PC-3 (cell line): ENCODE measurements at regions not wholly inside any gene's neighbourhood (a gene's known extent, or its start where the extent isn't known, plus 50 kb on each side); places are given as distances from the start of the nearest gene placed in this dataset.

ENCODE experiments used
- ATAC-seq: fragments of 200-7000 bp; cut with Tn5 transposase; 2 replicates; pipeline ENCODE4 v1.9.1; 2020; ENCODE audit warnings: mild to moderate bottlenecking, moderate library complexity
- BruUV-seq: library from RNA; stranded (reverse); fragments of 400-500 nt; replicated peaks from 2 replicates; lab custom pipeline; 2021; lab: Mats Ljungman, UMichigan
- CTCF ChIA-PET: fragments of 300-600 bp; sonication (Branson Sonifier 250); formaldehyde crosslinking; loops from one replicate; lab custom pipeline; 2022; ENCODE audit warnings: antibody characterized with exemption; lab: Charles Lee
- POLR2A ChIA-PET: fragments of 300-600 bp; sonication (Branson Sonifier 250); formaldehyde crosslinking; loops from one replicate; lab custom pipeline; 2022; ENCODE audit warnings: antibody characterized with exemption; ENCODE audit not compliant: unreplicated experiment; lab: Charles Lee
- DNase-seq: peaks from one replicate; pipeline ENCODE4 v3.0.0-alpha.2; 2015
- H2AFZ ChIP-seq: fragments of 300-600 bp; sonication (generic); 2 replicates; pipeline ENCODE4 v1.6.0; 2016; ENCODE audit warnings: antibody characterized with exemption, low read length
- H3F3A ChIP-seq: fragments of 300-600 bp; sonication (generic); one replicate; pipeline ENCODE4 v1.6.0; 2017; ENCODE audit warnings: antibody characterized with exemption, low read length, control low read depth, mild to moderate bottlenecking; ENCODE audit not compliant: unreplicated experiment
- H3K27ac ChIP-seq: fragments of 300-600 bp; sonication (generic); 2 replicates; pipeline ENCODE4 v1.5.1; 2016; ENCODE audit warnings: mild to moderate bottlenecking, low read length
- H3K27me3 ChIP-seq: fragments of 300-600 bp; sonication (generic); 2 replicates; pipeline ENCODE4 v1.6.1; 2016; ENCODE audit warnings: low read length, mixed read lengths
- H3K36me3 ChIP-seq: fragments of 300-600 bp; sonication (generic); 2 replicates; pipeline ENCODE4 v1.6.1; 2016; ENCODE audit warnings: low read depth, mixed run types, low read length, mixed read lengths
- H3K4me1 ChIP-seq: fragments of 300-600 bp; sonication (generic); 2 replicates; pipeline ENCODE4 v1.5.1; 2016; ENCODE audit warnings: low read length; ENCODE audit not compliant: insufficient read depth
- H3K4me2 ChIP-seq: fragments of 300-600 bp; sonication (generic); 2 replicates; pipeline ENCODE4 v1.6.0; 2016; ENCODE audit warnings: low read length
- H3K4me3 ChIP-seq: fragments of 300-600 bp; sonication (generic); 2 replicates; pipeline ENCODE4 v1.5.1; 2016; ENCODE audit warnings: mild to moderate bottlenecking, low read length, mixed read lengths
- H3K79me2 ChIP-seq: fragments of 300-600 bp; sonication (generic); 2 replicates; pipeline ENCODE4 v1.6.1; 2017; ENCODE audit warnings: low read length, mixed read lengths
- H3K9ac ChIP-seq: fragments of 300-600 bp; sonication (generic); 2 replicates; pipeline ENCODE4 v1.6.0; 2016; ENCODE audit warnings: mild to moderate bottlenecking, low read length
- H3K9me2 ChIP-seq: fragments of 300-600 bp; sonication (generic); replicated peaks from 2 replicates; pipeline ENCODE4 v1.6.1; 2016; ENCODE audit warnings: mixed run types, low read length, mixed read lengths
- H3K9me3 ChIP-seq: fragments of 300-600 bp; sonication (generic); 2 replicates; pipeline ENCODE4 v1.6.1; 2016; ENCODE audit warnings: low read length, mixed read lengths
- H4K20me1 ChIP-seq: fragments of 300-600 bp; sonication (generic); 2 replicates; pipeline ENCODE4 v1.6.1; 2016; ENCODE audit warnings: low read length, mixed read lengths
- EZH2 ChIP-seq: fragments of 300-600 bp; sonication (generic); IDR thresholded peaks from one replicate; pipeline ENCODE4 v1.6.1; 2017; ENCODE audit warnings: antibody characterized with exemption, mild to moderate bottlenecking, low read length; ENCODE audit not compliant: unreplicated experiment
- EZH2phosphoT487 ChIP-seq: fragments of 300-600 bp; sonication (generic); IDR thresholded peaks from 2 replicates; pipeline ENCODE4 v1.6.1; 2018; ENCODE audit warnings: mild to moderate bottlenecking, antibody characterized with exemption, low read length, borderline replicate concordance
- intact Hi-C: fragments of 100-400 bp; cut with micrococcal nuclease; formaldehyde crosslinking; loops from 2 replicates; pipeline ENCODE4 v1.9.0; 2023
- TF ChIP-seq, protein P1 (sequence below): fragments of 300-600 bp; sonication (generic); conservative IDR thresholded peaks from 2 replicates; pipeline ENCODE4 v1.5.1; 2017; ENCODE audit warnings: antibody characterized with exemption, low read depth, mild to moderate bottlenecking, low read length

DNA sequence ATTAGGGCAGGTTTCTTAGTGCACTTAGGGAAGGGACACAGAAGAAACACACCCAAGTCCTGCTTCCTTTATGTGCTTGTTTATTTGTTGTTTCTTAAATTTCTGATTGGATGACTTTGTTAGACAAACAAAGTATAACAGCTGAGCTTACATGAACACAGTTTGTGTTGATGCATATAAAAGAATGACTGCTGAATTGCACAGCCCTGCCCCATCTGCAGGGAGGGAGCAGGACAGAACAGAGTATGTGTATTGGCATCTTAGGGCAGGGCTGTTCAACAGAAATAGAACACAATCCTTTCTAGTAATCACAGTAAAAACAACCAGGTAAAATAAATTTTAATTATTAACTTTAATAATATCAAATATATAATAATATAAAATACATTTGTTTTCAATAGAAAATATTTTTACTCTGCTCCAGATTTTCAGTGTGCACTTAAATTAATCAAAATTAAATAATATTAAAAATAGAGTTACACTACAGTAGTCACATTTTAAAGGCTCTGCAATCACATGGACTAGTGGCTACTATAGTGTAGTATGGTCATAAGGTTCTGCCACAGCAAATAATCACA lies 198.4 kb downstream of the ZNF621 start:
- Histone ChIP-seq H3K9me2 (no peaks in the 10 kb centered on the region), H3K9ac (no peak overlapping the region), H3K36me3 (no peaks in the 10 kb centered on the region), H3K9me3 (no peaks in the 10 kb centered on the region), H3K27ac (no peak overlapping the region), H3F3A (no peaks in the 10 kb centered on the region), H3K4me2 (no peak overlapping the region), H2AFZ (no peak overlapping the region), H3K4me3 (no peak overlapping the region), H4K20me1 (no peaks in the 10 kb centered on the region), H3K27me3 (no peaks in the 10 kb centered on the region), H3K79me2 (no peaks in the 10 kb centered on the region), H3K4me1 (no peaks in the 10 kb centered on the region)
- intact Hi-C loops = no loop called here
- DNase-seq (no peak), ATAC-seq (no peak)
- BruUV-seq = no TSS peak
- ChIA-PET CTCF (no interaction called here), POLR2A (no interaction called here)
- no peak for TF ChIP-seq EZH2
- no peak for TF ChIP-seq EZH2phosphoT487
- TF ChIP-seq, protein P1, sequence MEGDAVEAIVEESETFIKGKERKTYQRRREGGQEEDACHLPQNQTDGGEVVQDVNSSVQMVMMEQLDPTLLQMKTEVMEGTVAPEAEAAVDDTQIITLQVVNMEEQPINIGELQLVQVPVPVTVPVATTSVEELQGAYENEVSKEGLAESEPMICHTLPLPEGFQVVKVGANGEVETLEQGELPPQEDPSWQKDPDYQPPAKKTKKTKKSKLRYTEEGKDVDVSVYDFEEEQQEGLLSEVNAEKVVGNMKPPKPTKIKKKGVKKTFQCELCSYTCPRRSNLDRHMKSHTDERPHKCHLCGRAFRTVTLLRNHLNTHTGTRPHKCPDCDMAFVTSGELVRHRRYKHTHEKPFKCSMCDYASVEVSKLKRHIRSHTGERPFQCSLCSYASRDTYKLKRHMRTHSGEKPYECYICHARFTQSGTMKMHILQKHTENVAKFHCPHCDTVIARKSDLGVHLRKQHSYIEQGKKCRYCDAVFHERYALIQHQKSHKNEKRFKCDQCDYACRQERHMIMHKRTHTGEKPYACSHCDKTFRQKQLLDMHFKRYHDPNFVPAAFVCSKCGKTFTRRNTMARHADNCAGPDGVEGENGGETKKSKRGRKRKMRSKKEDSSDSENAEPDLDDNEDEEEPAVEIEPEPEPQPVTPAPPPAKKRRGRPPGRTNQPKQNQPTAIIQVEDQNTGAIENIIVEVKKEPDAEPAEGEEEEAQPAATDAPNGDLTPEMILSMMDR = no peak

DNA sequence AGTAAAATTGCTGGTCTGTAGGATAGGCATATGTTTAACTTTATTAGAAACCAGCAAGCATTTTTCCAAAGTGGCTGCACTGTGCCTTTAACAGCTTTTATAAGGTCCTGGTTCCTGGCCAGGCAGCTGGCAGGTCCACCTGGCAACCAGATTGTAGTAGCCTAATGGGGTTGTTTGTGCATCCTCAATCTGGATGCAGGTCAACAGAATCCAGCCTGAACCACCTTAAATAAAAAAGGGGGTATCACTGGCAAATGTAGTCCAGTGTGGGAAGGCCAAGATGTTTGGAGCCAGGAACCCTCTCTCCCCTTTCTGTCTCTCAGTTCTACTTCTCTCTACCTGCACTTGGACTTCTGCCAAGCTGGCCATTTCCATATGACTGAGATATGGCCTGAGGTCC lies 200.3 kb downstream of the ZNF621 start:
- no peak for ATAC-seq

DNA sequence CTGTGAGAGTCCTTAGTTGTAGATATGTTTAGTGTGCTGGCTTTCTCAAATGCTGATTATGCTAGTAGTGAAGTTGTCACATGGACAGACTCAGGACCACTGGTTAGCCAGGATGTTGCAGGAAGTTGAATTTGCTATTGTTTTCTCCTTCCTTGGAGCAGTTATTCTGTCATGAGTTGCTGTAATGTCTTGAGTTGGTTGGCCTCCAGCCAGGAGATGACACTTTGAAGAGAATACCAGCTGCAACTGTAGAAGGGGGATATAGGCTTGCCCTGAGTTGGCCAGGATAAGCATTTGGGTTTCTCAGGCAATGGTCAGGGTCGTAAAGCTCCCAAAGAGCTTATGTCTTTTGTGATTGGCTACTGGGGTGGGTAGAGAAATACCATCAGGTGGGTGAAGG lies 206.7 kb downstream of the ZNF621 start:
- Histone ChIP-seq H3K4me1 (no peaks in the 10 kb centered on the region), H3K9me3 (no peaks in the 10 kb centered on the region), H4K20me1 (no peaks in the 10 kb centered on the region), H3K27me3 (0 out of 2 replicates have a peak, but pooled peaks cover 3% of the 10 kb centered on the region), H3K36me3 (no peaks in the 10 kb centered on the region), H3F3A (no peaks in the 10 kb centered on the region), H3K9me2 (no peaks in the 10 kb centered on the region), H3K4me2 (no peak overlapping the region), H3K4me3 (no peak overlapping the region), H3K27ac (no peak overlapping the region), H3K9ac (no peak overlapping the region), H2AFZ (no peak overlapping the region), H3K79me2 (no peaks in the 10 kb centered on the region)
- no peak for ATAC-seq
- TF ChIP-seq, protein P1 = no peak
- ChIA-PET POLR2A (no interaction called here), CTCF (no interaction called here)
- no peak for DNase-seq
- BruUV-seq = no TSS peak
- intact Hi-C loops = no loop called here

More for the DNA sequence above, 200.3 kb downstream of the ZNF621 start:
- ChIA-PET POLR2A (no interaction called here), CTCF (no interaction called here)
- DNase-seq = no peak
- H3K4me3 ChIP-seq = no peak overlapping the region
- H3K9ac ChIP-seq = no peak overlapping the region
- TF ChIP-seq, protein P1 = no peak
- TF ChIP-seq EZH2 = no peak
- no peaks in the 10 kb centered on the region for H3K79me2 ChIP-seq
- intact Hi-C loops = no loop called here
- H3K27ac ChIP-seq = no peak overlapping the region
- BruUV-seq = no TSS peak
- no peak overlapping the region for H2AFZ ChIP-seq
- no peaks in the 10 kb centered on the region for H3K36me3 ChIP-seq
- no peaks in the 10 kb centered on the region for H3F3A ChIP-seq
- H3K4me1 ChIP-seq = no peaks in the 10 kb centered on the region
- no peak overlapping the region for H3K4me2 ChIP-seq
- no peaks in the 10 kb centered on the region for H3K9me3 ChIP-seq
- H3K9me2 ChIP-seq = no peaks in the 10 kb centered on the region
- H3K27me3 ChIP-seq = no peaks in the 10 kb centered on the region
- H4K20me1 ChIP-seq = no peaks in the 10 kb centered on the region
